ENCODE measurements at regions not wholly inside any gene's neighbourhood (a gene's known extent, or its start where the extent isn't known, plus 50 kb on each side); places are given as distances from the start of the nearest gene placed in this dataset.
A peak's percentile ranks its signal among the peaks of the same experiment; 100 is the strongest.

DNA sequence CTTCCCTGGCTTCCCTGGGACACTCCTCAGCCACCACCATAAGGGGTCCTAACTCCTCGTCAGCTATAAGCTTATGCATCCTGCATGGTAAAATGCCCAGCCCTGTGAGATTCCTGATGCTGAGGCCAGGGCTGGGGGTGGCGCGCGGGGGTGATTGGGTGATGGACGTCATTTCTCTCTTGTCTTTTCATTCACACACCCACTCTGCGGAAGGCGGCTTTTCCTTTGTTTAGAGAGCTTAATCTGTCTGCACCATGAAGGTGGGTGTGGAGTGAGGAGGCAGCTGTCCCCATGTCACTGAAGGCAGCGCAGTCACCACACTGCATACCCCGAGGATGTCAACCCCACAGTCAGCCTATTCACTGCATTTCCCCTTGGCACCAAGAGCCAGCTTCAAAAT, 110.0 kb upstream of the NSMCE3 start:
- Histone ChIP-seq H3K27ac (no peak overlapping the region), H3K27me3 (no peaks in the 10 kb centered on the region), H3K9me3 (no peaks in the 10 kb centered on the region), H3K4me3 (no peak overlapping the region), H3K36me3 (no peaks in the 10 kb centered on the region), H3K4me1 (no peaks in the 10 kb centered on the region)
- no peak for DNase-seq (ENCODE audit: low spot score)
- TF ChIP-seq, protein P1, sequence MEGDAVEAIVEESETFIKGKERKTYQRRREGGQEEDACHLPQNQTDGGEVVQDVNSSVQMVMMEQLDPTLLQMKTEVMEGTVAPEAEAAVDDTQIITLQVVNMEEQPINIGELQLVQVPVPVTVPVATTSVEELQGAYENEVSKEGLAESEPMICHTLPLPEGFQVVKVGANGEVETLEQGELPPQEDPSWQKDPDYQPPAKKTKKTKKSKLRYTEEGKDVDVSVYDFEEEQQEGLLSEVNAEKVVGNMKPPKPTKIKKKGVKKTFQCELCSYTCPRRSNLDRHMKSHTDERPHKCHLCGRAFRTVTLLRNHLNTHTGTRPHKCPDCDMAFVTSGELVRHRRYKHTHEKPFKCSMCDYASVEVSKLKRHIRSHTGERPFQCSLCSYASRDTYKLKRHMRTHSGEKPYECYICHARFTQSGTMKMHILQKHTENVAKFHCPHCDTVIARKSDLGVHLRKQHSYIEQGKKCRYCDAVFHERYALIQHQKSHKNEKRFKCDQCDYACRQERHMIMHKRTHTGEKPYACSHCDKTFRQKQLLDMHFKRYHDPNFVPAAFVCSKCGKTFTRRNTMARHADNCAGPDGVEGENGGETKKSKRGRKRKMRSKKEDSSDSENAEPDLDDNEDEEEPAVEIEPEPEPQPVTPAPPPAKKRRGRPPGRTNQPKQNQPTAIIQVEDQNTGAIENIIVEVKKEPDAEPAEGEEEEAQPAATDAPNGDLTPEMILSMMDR (IDR thresholded peaks at IDR 0.05): no peak

DNA sequence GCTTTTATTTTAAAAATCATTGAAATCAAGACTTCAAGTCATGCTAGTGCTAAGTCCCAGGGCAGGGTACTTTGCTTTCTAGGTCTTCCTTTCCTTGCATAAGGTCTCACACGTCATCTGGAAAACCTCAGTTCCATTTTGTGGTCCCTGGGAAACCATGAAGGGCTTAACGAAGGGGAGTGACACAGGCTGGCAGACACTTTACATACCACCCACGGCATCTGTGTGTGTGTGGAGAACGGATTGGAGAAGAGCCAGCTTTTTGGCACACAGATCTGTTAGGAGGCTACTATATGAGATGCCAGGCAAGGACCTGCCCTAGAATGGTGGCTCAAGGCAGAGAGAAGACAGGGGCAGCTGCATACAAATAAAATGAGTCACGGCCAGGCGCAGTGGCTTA, 107.5 kb upstream of the NSMCE3 start:
- H3K9me3 ChIP-seq: no peaks in the 10 kb centered on the region
- no peaks in the 10 kb centered on the region for H3K36me3 ChIP-seq
- no peaks in the 10 kb centered on the region for H3K27me3 ChIP-seq
- H3K4me1 ChIP-seq: no peaks in the 10 kb centered on the region
- H3K4me3 ChIP-seq: no peak overlapping the region
- DNase-seq (ENCODE audit: low spot score): no peak
- no peak overlapping the region for H3K27ac ChIP-seq
- TF ChIP-seq, protein P1 (IDR thresholded peaks at IDR 0.05): no peak

- Histone ChIP-seq H3K4me1 (no peaks in the 10 kb centered on the region), H3K36me3 (no peaks in the 10 kb centered on the region), H3K4me3 (no peak overlapping the region), H3K27ac (no peak overlapping the region), H3K27me3 (no peaks in the 10 kb centered on the region), H3K9me3 (no peaks in the 10 kb centered on the region)
- DNase-seq (ENCODE audit: low spot score): no peak
- TF ChIP-seq, protein P1 (IDR thresholded peaks at IDR 0.05): no peak
Observed at GRCh38 chr15:29376590-29376989, 107.0 kb upstream of the NSMCE3 start.

- Histone ChIP-seq H3K36me3 (no peaks in the 10 kb centered on the region), H3K9me3 (peaks cover 0 to 18% of the 10 kb centered on the region in 2 donors), H3K27me3 (no peaks in the 10 kb centered on the region), H3K4me1 (no peaks in the 10 kb centered on the region), H3K27ac (no peak overlapping the region), H3K4me3 (no peak overlapping the region)
- TF ChIP-seq, protein P1 (IDR thresholded peaks at IDR 0.05): no peak
- no peak for DNase-seq (ENCODE audit: low spot score)
Observed at GRCh38 chr15:29369261-29369660, 99.6 kb upstream of the NSMCE3 start.

GRCh38 chr15:29364426-29365078, 94.9 kb upstream of the NSMCE3 start:
- no peak for DNase-seq (ENCODE audit: low spot score)
- Histone ChIP-seq H3K9me3 (peaks cover 0 to 13% of the 10 kb centered on the region in 2 donors), H3K36me3 (no peaks in the 10 kb centered on the region), H3K4me1 (no peaks in the 10 kb centered on the region), H3K4me3 (no peak overlapping the region), H3K27me3 (no peaks in the 10 kb centered on the region), H3K27ac (no peak overlapping the region)
- TF ChIP-seq, protein P1 (IDR thresholded peaks at IDR 0.05): peak in 1 of 2 donors; percentile 45

GRCh38 chr15:29361560-29361959, 91.9 kb upstream of the NSMCE3 start:
- Histone ChIP-seq H3K27me3 (no peaks in the 10 kb centered on the region), H3K36me3 (no peaks in the 10 kb centered on the region), H3K27ac (no peak overlapping the region), H3K4me3 (no peak overlapping the region), H3K4me1 (no peaks in the 10 kb centered on the region), H3K9me3 (no peaks in the 10 kb centered on the region)
- no peak for DNase-seq (ENCODE audit: low spot score)
- TF ChIP-seq, protein P1 (IDR thresholded peaks at IDR 0.05): no peak
